ENCODE measurements at regions not wholly inside any gene's neighbourhood (a gene's known extent, or its start where the extent isn't known, plus 50 kb on each side); places are given as distances from the start of the nearest gene placed in this dataset.

- TF ChIP-seq, protein P1, sequence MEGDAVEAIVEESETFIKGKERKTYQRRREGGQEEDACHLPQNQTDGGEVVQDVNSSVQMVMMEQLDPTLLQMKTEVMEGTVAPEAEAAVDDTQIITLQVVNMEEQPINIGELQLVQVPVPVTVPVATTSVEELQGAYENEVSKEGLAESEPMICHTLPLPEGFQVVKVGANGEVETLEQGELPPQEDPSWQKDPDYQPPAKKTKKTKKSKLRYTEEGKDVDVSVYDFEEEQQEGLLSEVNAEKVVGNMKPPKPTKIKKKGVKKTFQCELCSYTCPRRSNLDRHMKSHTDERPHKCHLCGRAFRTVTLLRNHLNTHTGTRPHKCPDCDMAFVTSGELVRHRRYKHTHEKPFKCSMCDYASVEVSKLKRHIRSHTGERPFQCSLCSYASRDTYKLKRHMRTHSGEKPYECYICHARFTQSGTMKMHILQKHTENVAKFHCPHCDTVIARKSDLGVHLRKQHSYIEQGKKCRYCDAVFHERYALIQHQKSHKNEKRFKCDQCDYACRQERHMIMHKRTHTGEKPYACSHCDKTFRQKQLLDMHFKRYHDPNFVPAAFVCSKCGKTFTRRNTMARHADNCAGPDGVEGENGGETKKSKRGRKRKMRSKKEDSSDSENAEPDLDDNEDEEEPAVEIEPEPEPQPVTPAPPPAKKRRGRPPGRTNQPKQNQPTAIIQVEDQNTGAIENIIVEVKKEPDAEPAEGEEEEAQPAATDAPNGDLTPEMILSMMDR (IDR thresholded peaks at IDR 0.05): no peak
- TF ChIP-seq POLR2A (IDR thresholded peaks at IDR 0.05) (no peak), POLR2AphosphoS5 (IDR thresholded peaks at IDR 0.05) (no peak), EP300 (IDR thresholded peaks at IDR 0.05) (no peak)
These were observed 388.7 kb upstream of the MYT1L start for GRCh38 chr2:2719781-2720180.

All from suprapubic skin (tissue), 4 donors.